GM21390 (cell line): ENCODE measurements at regions not wholly inside any gene's neighbourhood (a gene's known extent, or its start where the extent isn't known, plus 50 kb on each side); places are given as distances from the start of the nearest gene placed in this dataset.
A peak's percentile ranks its signal among the peaks of the same experiment; 100 is the strongest.

ENCODE experiments used
- ATAC-seq: cut with Tn5 transposase; IDR thresholded peaks from one replicate; pipeline ENCODE4 v1.9.1; 2021; ENCODE audit not compliant: unreplicated experiment

DNA sequence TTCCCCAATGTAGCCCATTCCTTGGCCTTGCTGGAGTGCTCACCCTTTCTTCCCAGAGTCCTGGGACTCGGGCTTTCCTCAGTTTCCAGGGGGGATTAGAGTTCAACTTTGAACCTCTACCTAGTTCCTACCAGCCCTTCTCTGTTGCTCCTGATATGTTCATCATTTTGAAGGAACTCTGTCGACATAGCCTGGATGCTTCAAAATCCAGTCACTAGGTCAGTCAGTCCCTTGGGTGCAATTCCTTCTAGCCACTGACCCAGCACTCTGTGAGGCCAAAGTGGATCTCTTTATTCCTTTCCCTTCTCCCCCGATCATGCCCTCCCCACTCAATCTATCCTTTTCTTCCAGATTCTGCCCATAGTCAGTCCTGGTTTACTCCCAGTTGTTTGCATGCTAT, 72.3 kb upstream of the TMCC3 start:
- no peak for ATAC-seq

- ATAC-seq: peak; percentile 86
Observed at GRCh38 chr12:94721173-94721572, 70.8 kb upstream of the TMCC3 start.

GRCh38 chr12:94718114-94718513, 67.8 kb upstream of the TMCC3 start:
- no peak for ATAC-seq

DNA sequence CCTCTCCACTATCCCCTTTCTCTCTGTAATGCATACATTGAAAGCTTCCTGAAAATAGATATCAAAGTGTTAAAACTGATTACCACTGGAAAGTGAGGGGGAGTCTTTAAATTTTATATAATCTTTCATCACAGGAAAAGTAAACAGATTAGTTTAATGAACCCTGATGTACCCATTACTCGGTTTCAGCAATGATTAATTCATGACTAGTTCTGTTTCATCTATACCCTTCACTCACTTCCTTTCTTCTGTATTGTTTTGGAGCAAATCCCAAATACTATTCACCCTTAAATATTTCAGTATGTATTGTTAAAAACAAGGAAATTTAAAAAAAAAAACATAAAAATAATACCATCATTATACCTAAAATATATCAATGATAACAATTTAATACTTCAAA, 67.3 kb upstream of the TMCC3 start:
- ATAC-seq: no peak

DNA sequence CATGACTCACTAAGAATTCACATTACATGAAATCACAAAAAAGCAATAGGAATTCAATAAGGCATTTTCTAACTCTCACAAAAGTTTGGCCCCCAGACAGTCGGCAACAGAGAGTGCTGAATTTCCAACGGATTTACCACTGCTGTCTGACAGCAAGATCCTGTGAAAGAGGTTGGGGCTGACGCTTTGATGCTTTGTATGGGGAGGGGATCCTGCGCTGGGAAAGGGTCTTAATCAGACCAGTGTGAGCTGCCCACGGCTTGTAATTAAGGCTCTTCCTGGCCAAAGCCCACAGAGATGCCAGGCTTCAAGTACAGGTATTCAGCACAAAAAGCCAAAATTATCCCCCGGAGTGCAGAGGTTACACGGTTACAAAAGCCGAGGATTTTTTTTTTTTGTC, 66.8 kb upstream of the TMCC3 start:
- ATAC-seq: no peak

DNA sequence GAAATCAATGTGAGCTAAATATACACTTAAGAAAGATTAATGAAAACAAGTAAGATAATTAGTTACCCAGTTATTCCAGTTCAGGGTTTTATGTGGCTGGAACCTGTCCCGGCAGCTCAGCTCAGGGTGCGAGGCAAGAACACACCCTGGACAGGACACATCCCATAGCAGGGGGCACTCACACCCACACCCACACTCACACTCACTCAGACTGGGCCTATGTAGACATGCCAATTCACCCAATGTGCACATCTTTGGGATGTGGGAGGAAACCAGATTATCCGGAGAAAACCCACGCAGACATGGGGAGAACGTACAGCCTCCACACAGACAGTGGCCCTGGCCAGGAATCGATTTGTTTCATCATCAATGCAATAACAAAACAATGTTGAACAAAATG, 66.0 kb upstream of the TMCC3 start:
- no peak for ATAC-seq

DNA sequence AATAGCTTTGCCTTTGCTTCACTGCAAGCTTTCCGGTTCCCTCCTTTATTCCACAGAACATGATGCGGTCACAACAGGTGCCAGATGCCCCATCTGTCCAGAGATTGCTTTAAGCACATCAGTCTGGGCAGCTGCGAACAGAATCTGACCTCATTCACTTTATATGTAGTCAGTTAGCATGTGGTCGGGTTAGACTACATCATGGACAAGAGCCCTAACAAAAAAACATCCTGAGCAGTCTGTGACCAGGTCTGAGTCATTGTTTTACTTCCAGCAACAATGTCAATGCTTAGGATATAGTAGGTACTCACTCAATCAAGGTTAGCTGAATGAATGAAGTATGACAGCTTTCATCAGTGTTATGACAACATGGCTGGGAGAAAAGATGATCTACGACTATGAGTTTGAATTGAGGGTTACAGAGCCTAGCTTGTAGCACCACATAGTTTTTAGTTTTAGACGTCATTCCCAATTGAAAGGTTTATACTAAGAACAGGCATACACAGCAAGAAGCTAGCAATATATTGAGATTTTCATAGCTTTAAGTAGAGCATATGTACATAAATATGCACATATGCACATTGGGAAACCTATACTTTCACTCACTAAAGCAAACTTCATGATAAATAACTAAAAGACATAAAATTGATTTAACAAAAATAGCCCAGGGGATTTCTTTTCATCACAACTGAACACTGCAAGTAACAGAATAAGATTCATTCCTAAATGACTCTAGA, 64.2 kb upstream of the TMCC3 start:
- ATAC-seq: no peak

DNA sequence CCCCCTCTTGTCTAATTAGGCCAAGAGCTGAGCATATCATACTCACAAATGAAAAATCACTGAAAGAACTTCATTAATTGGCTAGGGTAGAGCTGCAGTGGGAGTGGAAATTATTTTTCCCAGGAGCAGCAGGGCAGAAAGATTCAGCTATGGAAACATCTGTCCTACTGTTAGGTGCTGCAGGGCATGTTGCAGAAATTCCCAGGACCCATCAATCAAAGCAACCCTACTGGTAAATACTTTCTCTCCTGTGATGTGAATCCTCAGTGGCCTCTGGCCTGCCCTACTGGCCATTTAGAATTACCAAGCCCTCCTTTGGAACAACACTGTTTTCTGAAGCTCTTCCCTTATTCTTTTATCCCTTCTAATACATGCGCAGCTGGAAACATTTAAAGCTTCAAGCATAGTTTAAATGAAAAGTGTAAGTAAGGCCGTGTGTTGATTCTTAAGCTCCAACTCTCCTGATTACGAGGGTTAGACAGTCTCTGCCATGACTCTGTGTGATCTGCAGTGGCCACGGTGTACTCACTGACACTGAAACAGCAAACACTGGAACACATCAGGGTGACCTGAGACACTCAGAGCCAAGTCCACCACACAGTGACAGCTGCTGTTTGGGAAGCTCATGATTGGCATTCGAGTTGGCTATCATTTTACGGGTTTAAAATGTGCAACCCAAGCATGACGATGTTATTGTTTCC, 62.6 kb upstream of the TMCC3 start:
- no peak for ATAC-seq

GRCh38 chr12:94710933-94711332, 60.6 kb upstream of the TMCC3 start:
- no peak for ATAC-seq

GRCh38 chr12:94707892-94708291, 57.5 kb upstream of the TMCC3 start:
- ATAC-seq: no peak

DNA sequence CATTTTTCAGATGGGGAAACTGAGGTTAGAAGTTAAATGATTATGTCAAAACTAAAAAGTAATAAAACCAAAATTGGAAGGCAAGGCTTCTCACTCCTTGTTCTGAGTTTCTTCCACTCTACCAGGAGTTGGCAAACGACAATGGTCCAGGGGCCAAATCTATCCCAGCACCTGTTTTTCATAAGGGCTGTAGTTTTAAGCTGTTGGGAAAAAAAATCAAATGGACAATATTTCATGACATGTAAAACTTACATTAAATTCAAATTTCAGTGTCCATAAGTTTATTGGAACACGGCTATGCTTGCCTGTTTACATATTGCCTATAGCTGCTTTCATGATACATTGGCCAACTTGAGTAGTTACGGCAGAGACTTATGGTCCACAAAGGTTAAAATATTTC, 56.7 kb upstream of the TMCC3 start:
- ATAC-seq: no peak

DNA sequence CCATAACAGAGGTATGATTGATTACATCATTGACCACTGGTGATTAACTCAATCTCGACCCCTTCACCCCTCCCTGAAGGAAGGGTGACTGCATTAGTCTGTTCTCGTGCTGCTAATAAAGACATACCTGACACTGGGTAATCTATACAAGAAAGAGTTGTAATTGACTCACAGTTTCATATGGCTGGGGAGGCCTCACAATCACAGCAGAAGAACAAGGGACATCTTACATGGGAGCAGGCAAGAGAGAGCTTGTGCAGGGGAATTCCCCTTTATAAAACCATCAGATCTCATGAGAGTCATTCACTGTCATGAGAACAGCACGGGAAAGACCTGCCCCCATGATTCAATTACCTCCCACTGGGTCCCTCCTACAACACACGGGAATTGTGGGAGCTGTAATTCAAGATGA, 55.9 kb upstream of the TMCC3 start:
- no peak for ATAC-seq

GRCh38 chr12:94705676-94706075, 55.3 kb upstream of the TMCC3 start:
- no peak for ATAC-seq

DNA sequence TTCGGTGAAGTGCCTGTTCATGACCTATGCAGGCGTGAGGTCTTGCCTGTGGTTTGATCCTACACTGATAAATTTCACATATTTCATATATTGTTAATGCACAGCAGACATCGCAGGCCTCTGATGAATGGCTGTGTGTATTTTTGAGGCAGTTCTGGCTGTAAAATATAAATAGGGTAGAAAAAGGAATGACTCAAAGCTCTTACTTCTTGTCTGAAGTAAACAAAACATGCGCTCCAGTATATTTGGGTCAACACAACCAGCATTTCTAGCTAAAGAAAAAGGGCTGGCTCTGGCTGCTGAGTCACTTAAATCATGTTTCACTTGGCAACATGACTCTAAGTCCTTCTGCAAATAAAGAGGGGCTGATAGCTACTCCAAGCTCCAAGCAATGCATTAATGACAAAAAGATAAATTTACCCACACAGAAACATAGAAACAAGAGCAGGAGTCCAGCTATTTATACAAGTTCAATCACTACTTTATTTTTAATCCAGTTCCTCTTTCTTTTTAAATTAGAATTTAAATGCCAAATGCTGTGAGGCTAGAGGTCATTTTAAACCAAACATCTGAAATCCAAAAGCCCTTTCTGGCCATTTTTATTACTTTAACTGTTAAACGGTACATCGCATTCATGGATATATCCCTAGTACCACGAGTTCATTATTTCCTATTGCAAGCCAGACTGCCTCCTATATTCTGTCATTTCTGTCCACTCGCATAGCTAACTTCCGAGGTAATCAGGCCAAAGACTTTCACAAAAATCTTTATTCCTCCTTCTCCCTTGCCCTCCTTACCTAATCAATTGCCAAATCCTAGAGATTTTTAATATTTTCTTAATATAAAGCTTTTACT, 54.3 kb upstream of the TMCC3 start:
- ATAC-seq: no peak

GRCh38 chr12:94702696-94703095, 52.3 kb upstream of the TMCC3 start:
- no peak for ATAC-seq

DNA sequence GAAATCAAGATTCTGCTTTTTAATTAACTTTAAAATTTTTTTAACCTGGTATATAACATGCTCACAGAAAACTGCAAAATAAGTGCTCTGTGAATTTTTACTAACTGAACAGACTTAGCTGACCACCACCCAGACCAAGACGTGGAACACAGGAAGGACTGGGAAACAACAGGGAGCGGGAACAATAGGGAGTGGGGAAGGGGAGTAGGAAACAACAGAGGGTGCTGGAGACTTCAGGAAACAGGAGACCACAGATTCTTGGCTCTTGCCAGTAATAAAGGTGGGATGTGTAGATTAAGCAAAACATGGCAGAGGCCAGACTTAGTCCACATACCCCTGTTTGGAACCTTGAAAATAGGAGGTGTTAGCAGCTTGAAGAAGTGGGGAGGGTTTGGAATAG, 51.4 kb upstream of the TMCC3 start:
- ATAC-seq: no peak

DNA sequence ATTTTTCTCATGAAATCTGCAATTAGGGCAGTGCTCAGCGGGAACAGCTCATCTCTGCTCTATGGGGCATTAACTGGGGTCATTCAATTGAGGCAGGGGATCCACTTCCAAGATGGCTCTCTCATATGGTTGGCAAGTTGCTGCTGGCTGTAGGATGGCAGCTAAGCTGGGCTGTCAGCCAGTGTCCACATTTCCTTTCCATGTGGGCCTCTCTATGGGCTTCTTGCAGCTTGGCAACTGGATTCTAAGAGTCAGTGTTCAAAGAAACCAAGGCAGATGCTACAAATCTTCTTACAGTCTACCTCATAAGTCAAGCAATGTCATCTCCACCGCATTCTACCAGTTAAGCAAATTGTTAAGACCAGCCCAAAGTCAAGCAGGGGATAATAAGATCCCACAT, 50.3 kb upstream of the TMCC3 start:
- no peak for ATAC-seq
